ENCODE measurements at regions not wholly inside any gene's neighbourhood (a gene's known extent, or its start where the extent isn't known, plus 50 kb on each side); places are given as distances from the start of the nearest gene placed in this dataset.

DNA sequence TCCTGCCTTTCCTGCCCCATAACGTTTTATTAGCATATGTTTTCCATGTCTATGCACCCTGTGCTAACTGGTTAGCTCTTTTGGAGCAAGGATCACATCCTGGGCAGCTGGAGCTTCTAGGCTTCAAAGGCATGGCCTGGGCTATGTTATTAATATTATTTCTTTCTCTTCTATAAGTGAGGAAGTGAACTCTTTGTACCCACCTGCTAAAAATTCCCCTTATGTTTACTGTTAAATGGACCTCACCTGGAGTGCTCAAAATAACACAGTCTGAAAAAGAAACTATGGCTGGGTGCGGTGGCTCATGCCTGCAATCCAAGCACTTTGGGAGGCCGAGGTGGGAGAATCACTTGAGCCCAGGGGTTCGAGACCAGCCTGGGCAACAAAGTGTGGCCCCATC is 97.8 kb downstream of the TNFAIP3 start:
- H3K4me1 ChIP-seq, result no peaks in the 10 kb centered on the region
- no peaks in the 10 kb centered on the region for H3K9me3 ChIP-seq
- no peak for DNase-seq (ENCODE audit: low spot score)
- H3K36me3 ChIP-seq, result no peaks in the 10 kb centered on the region
- no peaks in the 10 kb centered on the region for H3K27me3 ChIP-seq
- TF ChIP-seq, protein P1, sequence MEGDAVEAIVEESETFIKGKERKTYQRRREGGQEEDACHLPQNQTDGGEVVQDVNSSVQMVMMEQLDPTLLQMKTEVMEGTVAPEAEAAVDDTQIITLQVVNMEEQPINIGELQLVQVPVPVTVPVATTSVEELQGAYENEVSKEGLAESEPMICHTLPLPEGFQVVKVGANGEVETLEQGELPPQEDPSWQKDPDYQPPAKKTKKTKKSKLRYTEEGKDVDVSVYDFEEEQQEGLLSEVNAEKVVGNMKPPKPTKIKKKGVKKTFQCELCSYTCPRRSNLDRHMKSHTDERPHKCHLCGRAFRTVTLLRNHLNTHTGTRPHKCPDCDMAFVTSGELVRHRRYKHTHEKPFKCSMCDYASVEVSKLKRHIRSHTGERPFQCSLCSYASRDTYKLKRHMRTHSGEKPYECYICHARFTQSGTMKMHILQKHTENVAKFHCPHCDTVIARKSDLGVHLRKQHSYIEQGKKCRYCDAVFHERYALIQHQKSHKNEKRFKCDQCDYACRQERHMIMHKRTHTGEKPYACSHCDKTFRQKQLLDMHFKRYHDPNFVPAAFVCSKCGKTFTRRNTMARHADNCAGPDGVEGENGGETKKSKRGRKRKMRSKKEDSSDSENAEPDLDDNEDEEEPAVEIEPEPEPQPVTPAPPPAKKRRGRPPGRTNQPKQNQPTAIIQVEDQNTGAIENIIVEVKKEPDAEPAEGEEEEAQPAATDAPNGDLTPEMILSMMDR (IDR thresholded peaks at IDR 0.05), result no peak
- no peak overlapping the region for H3K4me3 ChIP-seq
- no peak overlapping the region for H3K27ac ChIP-seq

DNA sequence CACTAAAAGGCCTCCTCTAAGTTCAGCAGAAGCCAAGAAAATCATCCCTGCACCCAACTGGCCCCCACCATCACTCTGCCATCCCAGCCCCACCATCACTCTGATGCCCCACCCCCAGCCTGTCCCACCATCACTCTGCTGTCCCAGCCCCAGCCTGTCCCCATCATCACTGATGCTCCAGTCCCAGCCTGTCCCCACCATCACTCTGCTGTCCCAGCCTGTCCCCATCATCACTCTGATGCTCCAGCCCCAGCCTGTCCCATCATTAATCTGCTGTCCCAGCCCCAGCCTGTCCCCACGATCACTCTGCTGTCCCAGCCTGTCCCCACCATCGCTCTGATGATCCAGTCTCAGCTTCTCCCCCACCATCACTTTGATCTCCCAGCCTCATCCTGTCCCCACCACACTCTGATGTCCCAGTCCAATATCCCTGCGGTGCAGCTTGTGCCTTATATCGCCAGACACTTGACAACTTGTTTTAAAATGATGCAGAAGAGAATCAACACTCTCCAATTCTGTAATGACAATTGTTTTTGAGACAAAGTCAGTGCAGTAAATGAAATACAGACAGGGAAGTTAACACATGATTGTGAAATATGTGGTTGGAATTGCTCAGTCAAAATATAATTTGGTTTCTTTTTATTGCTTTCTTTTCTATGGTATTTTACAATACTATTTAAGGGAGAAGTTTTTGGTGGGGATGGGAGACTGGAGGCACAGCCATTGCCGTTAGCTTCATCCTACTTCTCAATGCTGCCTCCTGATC is 100.8 kb downstream of the TNFAIP3 start:
- TF ChIP-seq, protein P1 (IDR thresholded peaks at IDR 0.05), result no peak
- Histone ChIP-seq H3K27me3 (no peaks in the 10 kb centered on the region), H3K27ac (no peak overlapping the region), H3K36me3 (no peaks in the 10 kb centered on the region), H3K4me1 (no peaks in the 10 kb centered on the region), H3K4me3 (no peak overlapping the region), H3K9me3 (no peaks in the 10 kb centered on the region)
- no peak for DNase-seq (ENCODE audit: low spot score)

DNA sequence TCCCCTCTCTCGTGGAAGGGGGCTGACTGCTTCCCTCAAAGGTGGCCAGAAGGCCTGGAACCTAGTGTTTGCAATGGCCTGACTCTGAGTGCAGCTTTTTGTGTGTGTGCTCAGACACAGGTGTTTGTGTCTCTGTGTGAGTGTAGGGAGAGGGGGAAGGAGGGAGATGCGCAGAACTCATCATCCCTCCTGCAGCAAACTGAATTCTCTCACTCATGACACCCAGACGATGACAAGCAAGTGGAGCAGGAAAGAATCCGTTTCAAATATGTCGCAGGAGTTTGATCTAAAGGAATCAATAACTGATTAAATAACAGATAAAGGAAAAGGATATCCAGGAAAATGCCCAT is 101.4 kb downstream of the TNFAIP3 start:
- no peak overlapping the region for H3K4me3 ChIP-seq
- no peaks in the 10 kb centered on the region for H3K4me1 ChIP-seq
- H3K9me3 ChIP-seq, result no peaks in the 10 kb centered on the region
- H3K27ac ChIP-seq, result no peak overlapping the region
- no peaks in the 10 kb centered on the region for H3K27me3 ChIP-seq
- TF ChIP-seq, protein P1 (IDR thresholded peaks at IDR 0.05), result no peak
- H3K36me3 ChIP-seq, result no peaks in the 10 kb centered on the region
- no peak for DNase-seq (ENCODE audit: low spot score)

DNA sequence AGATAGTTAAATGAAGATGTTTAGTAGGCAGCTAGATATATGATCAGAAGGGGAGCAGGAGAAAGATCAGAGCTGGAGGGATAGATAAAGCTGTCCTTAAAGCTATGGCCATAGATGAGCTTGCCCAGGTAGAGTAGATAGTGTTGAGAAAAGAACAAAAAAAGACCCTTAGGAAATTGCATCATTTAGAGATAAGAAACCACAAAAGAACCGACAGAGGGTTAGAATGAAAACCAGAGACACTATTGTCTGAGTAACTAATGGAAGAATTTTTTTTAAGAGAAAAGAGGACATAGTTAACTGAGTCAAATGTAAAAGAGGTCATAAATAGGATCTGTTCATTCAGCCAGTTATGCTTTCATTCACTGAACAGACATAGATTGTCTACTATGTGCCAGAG is 101.8 kb downstream of the TNFAIP3 start:
- H3K27me3 ChIP-seq, result no peaks in the 10 kb centered on the region
- H3K9me3 ChIP-seq, result no peaks in the 10 kb centered on the region
- no peaks in the 10 kb centered on the region for H3K36me3 ChIP-seq
- no peak overlapping the region for H3K27ac ChIP-seq
- TF ChIP-seq, protein P1 (IDR thresholded peaks at IDR 0.05), result no peak
- DNase-seq (ENCODE audit: low spot score), result no peak
- H3K4me1 ChIP-seq, result no peaks in the 10 kb centered on the region
- H3K4me3 ChIP-seq, result no peak overlapping the region

DNA sequence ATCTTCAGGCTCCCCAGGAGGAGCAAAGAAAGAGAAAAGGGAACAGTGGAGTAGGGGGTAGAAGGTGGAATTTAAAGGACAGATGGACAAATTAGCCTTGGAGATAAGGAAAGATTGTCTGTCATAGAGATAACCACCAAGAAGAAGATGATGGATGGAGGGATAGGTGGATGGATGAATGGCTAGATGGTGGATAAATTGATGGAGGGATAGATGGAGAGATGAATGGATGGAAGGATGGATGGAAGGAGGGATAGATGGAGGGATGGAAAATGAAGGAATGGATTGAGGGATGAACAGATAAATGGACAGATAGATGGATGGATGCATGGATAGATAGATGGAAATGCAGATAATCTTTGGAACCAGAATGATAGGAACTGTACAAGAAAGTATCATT is 102.8 kb downstream of the TNFAIP3 start:
- H3K9me3 ChIP-seq, result no peaks in the 10 kb centered on the region
- no peak overlapping the region for H3K4me3 ChIP-seq
- H3K27ac ChIP-seq, result no peak overlapping the region
- no peak for DNase-seq (ENCODE audit: low spot score)
- no peaks in the 10 kb centered on the region for H3K27me3 ChIP-seq
- no peaks in the 10 kb centered on the region for H3K4me1 ChIP-seq
- H3K36me3 ChIP-seq, result no peaks in the 10 kb centered on the region
- TF ChIP-seq, protein P1 (IDR thresholded peaks at IDR 0.05), result no peak

DNA sequence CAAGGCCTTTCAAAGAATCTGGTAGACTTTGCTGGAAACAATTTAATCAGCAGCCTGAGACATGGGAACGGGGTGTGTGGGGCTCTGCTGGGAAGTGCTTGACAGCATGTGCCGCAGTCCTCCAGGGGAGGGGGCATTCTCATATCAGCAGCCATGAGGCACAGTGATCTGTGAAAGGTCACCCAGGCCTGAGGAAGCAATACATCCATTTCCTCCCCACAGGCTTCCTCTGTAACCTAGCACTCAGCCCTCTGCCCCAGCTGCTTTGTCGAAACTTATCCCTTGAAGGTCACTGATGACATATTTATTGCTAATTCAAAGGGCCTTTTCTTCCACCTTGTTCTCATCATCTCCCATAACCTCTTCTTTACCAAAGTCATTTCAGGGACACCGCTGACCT is 103.3 kb downstream of the TNFAIP3 start:
- Histone ChIP-seq H3K27ac (no peak overlapping the region), H3K9me3 (no peaks in the 10 kb centered on the region), H3K36me3 (no peaks in the 10 kb centered on the region), H3K27me3 (no peaks in the 10 kb centered on the region), H3K4me3 (no peak overlapping the region), H3K4me1 (peaks cover 0 to 3% of the 10 kb centered on the region in 2 donors)
- TF ChIP-seq, protein P1 (IDR thresholded peaks at IDR 0.05), result no peak
- DNase-seq (ENCODE audit: low spot score), result no peak
